HG03520 (cell line): ENCODE measurements at regions not wholly inside any gene's neighbourhood (a gene's known extent, or its start where the extent isn't known, plus 50 kb on each side); places are given as distances from the start of the nearest gene placed in this dataset.
A peak's percentile ranks its signal among the peaks of the same experiment; 100 is the strongest.

ENCODE experiments used
- ATAC-seq: cut with Tn5 transposase; IDR thresholded peaks from one replicate; pipeline ENCODE4 v1.9.1; 2021; ENCODE audit warnings: mild to moderate bottlenecking, moderate library complexity; ENCODE audit not compliant: unreplicated experiment

- no peak for ATAC-seq
These were observed 76.4 kb downstream of the CXXC4 start for GRCh38 chr4:104418286-104418685.

- no peak for ATAC-seq
These were observed 77.3 kb downstream of the CXXC4 start for GRCh38 chr4:104417357-104417882.

GRCh38 chr4:104416725-104417356, 77.9 kb downstream of the CXXC4 start:
- no peak for ATAC-seq

- ATAC-seq, result no peak
These were observed 81.2 kb downstream of the CXXC4 start for GRCh38 chr4:104413487-104413886.

- no peak for ATAC-seq
These were observed 82.3 kb downstream of the CXXC4 start for GRCh38 chr4:104412344-104412743.

- no peak for ATAC-seq
These were observed 83.2 kb downstream of the CXXC4 start for GRCh38 chr4:104411502-104411901.

- ATAC-seq, result no peak
These were observed 85.8 kb downstream of the CXXC4 start for GRCh38 chr4:104408878-104409277.

GRCh38 chr4:104404361-104404760, 90.3 kb downstream of the CXXC4 start:
- ATAC-seq, result no peak

GRCh38 chr4:104395168-104395614, 99.5 kb downstream of the CXXC4 start:
- no peak for ATAC-seq

- ATAC-seq, result no peak
These were observed 100.1 kb downstream of the CXXC4 start for GRCh38 chr4:104394406-104395167.

- ATAC-seq, result no peak
These were observed 100.9 kb downstream of the CXXC4 start for GRCh38 chr4:104393655-104394324.

- no peak for ATAC-seq
These were observed 109.0 kb downstream of the CXXC4 start for GRCh38 chr4:104385713-104386112.

GRCh38 chr4:104382961-104383360, 111.7 kb downstream of the CXXC4 start:
- no peak for ATAC-seq

GRCh38 chr4:104381729-104382128, 113.0 kb downstream of the CXXC4 start:
- ATAC-seq, result no peak

- no peak for ATAC-seq
These were observed 129.1 kb downstream of the CXXC4 start for GRCh38 chr4:104365618-104366017.

GRCh38 chr4:104353481-104353880, 141.2 kb downstream of the CXXC4 start:
- ATAC-seq, result no peak

- peak; percentile 43 for ATAC-seq
These were observed 142.5 kb downstream of the CXXC4 start for GRCh38 chr4:104352211-104352610.

GRCh38 chr4:104351706-104352105, 143.0 kb downstream of the CXXC4 start:
- ATAC-seq, result no peak

GRCh38 chr4:104345598-104346242, 149.0 kb downstream of the CXXC4 start:
- no peak for ATAC-seq

GRCh38 chr4:104344342-104344980, 150.2 kb downstream of the CXXC4 start:
- ATAC-seq, result no peak

- ATAC-seq, result no peak
These were observed 160.3 kb downstream of the CXXC4 start for GRCh38 chr4:104334410-104334809.
